Midbrain (tissue), 1 donor: ENCODE measurements at regions not wholly inside any gene's neighbourhood (a gene's known extent, or its start where the extent isn't known, plus 50 kb on each side); places are given as distances from the start of the nearest gene placed in this dataset.
"Not testable (repeated sequence)": the region's sequence is repeated elsewhere in the genome, so short reads cannot be mapped to it uniquely, and the experiment has no call there.

Experiments
- DNase-seq: peaks from one replicate; lab custom pipeline; 2025; lab: John Stamatoyannopoulos, UW

GRCh38 chr11:106152013-106152412, 74.6 kb downstream of the AASDHPPT start:
- DNase-seq, result no peak

DNA sequence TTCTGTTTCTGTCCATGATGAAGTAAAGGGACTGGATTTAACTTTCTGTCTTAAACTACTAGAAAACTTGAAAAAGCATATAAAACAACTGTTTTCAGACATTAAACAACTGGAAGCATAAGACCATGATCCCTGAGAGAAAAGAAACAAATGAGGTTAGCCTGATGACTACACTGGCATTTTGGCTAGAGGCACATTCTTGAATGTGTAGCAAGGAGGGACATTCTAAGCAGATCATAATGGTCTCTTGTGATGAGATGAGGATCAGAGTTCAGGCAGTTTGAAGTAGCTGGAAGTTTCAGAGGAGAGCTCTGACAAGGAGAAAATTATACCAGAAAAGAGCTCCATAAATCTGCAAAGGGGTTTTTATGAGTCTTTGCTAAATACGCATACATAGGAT, 75.4 kb downstream of the AASDHPPT start:
- DNase-seq, result no peak

DNA sequence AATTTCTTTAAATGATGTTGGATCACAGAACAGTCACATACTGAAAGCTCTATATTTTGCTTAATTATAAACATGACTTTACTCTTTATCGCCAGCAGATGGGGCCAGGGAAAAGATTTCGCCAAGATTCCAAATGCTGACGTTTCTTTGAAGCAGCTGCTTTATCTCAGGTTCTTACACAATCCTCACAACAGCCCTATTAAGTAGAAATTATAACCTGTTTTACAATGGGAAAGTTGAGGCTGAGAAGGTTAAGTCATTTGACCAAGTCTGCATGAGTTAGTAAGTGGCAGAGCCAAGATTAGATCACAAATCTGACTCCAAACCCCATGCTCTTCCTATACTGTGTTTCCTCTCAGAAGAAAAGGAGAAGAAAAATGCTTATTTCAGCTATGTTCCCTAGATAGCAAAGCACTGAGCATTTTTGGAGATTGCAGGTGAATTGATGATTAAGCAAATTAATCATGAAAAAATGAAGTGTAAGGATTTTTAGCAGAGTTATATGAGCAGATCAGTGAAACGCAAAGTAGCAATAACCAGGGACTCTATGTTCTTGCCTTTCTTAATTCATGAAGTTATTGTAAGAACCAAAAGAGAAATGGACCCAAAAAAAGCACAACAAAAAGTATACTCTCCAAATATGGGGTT, 79.0 kb downstream of the AASDHPPT start:
- peak; percentile 16 for DNase-seq

DNA sequence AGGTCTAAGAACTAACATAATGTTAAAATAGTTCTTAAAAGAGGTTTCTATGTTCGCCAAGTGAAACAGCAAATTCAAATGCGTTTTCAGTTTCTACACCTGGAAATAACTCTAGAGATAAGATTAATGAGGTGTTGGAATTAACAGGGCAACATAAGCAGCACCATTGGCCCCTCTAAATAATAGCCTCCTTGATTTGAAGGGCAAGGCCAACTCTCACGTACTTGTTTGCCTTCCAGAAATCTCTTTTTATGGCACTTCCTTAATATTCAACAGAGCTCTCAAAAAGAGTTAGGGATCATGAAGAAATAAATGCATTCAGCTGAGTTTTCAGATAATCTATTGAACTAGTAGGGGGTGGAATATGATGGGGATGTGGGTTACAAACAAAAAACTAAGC, 80.9 kb downstream of the AASDHPPT start:
- no peak for DNase-seq

DNA sequence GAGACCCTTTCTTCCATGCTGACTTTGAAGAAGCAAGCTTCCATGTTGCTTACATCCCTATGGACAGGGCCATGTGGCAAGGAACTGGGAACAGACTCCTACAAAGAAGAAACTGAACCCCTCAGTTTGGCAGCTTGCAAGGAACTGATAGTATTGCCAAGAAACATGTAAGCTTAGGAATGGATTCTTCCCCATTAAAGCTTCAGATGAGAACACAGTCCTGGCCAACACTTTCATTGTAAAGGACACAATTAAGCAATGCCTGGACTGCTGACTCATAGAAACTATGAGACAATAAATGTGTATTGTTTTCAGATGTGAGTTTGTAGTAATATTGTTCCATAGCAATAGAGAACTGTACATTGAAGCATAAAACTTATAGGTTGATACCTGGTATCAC, 82.4 kb downstream of the AASDHPPT start:
- no peak for DNase-seq

DNA sequence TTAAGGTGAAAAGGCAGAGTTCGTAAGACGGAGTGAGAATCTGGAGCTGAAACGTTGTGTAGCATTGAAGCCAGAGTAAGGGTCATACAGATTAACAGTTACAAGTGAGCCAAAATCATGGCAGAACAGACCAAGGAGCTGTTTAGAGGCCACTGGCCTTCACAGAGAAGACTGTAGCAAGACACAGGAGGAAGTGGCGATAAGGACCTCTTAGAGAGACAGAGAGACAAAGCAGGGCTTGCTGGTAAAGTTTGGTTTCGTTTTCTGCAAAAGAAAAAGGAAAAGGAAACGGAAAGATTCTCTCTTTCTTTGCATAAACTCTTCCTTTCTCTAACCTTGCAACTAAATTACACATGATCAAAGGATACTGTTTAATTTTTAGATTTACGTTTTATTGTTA, 83.0 kb downstream of the AASDHPPT start:
- DNase-seq, result no peak

GRCh38 chr11:106161775-106162634, 84.5 kb downstream of the AASDHPPT start:
- DNase-seq, result no peak

- DNase-seq, result no peak
These were observed 89.6 kb downstream of the AASDHPPT start for GRCh38 chr11:106167085-106167484.

DNA sequence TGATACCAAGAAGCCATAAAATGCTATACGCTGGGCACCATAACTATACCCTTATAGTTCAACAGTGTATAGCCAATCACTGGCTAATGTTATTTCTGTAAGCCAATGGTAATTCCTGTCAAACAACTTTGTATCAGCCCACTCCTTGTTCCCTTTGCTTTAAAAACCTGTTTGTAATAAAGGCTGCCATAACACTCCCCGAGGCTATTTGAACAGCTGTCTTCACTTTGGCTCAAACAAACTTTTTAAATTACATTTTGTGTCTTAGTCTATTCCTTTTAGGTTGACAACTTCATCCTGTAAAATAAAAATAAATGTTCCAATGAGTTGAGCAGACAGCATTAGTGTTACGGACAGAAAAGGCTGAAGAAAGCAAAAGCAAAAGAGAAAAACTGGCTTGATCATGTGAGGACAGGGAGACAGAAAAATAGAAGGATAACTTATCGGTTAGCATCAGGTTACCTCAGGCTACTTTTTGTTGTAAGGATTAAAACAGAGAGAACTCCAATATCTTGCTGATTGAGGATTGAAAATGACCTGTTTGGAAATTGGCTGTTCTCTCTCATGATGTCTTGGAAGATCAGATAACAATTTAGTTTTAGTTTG, 95.0 kb downstream of the AASDHPPT start:
- DNase-seq, result no peak

GRCh38 chr11:106173291-106173690, 95.8 kb downstream of the AASDHPPT start:
- DNase-seq, result no peak

GRCh38 chr11:106174003-106174402, 96.5 kb downstream of the AASDHPPT start:
- not testable (repeated sequence) for DNase-seq

GRCh38 chr11:106176817-106177216, 99.4 kb downstream of the AASDHPPT start:
- DNase-seq, result no peak

DNA sequence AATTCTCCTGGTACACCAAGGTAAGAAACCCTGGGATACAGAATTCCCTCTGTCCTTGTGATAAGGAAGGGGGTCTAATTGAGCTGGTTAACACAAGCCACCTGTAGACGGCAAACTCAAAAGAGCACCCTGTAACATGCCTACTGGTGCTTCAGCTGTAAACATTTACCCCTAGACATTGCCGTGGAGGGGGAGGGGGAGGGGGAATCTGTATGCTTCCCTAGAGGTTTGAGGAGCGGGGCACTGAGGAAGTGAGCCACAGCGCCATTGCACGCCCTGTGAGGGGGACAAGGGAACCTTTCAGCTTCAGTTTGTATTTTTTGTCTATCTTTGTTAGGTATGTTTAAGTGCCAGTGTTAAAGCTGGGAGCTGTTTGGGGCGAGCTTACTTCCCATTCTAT, 99.8 kb downstream of the AASDHPPT start:
- DNase-seq, result no peak

DNA sequence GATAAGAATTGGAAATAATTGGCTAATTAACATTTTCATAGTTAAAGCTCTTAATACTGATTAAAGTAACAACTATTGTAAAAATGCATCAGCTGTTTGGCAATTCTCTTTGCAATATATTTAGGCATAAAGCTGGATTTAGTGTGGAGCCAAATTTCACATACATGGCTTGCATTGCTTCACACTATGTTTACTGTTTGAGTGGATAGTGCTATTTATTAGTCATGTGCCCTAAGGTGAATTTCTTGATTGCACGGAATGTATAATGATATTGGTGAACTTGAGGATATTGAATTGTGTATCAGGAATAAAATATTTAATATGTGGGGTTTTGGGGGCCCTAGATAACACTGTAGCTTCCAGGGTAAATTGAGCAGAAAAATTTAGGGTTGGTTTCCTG, 100.9 kb downstream of the AASDHPPT start:
- no peak for DNase-seq

GRCh38 chr11:106179048-106179447, 101.6 kb downstream of the AASDHPPT start:
- DNase-seq, result no peak

DNA sequence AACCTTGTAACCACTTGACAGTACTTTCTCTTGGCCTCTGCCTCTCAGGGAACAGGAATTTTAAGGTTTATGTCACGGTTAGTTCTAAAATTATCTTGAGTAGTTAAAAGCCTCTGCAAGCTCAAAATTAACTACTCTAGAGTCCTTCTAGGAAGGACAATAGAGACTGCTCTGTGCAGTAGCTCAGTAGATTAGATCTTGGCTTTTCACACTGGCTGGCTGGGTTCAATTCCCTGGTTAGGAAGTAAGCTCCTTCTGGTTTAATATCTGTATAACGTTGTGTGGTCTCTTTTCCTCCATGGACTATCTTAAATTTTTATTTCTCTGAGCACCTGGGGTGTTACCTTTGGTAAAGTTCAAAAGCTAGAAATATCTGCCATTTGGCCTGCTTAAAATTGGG, 109.2 kb downstream of the AASDHPPT start:
- no peak for DNase-seq

GRCh38 chr11:106187860-106188456, 110.5 kb downstream of the AASDHPPT start:
- no peak for DNase-seq

- DNase-seq, result no peak
These were observed 116.5 kb downstream of the AASDHPPT start for GRCh38 chr11:106193956-106194355.

DNA sequence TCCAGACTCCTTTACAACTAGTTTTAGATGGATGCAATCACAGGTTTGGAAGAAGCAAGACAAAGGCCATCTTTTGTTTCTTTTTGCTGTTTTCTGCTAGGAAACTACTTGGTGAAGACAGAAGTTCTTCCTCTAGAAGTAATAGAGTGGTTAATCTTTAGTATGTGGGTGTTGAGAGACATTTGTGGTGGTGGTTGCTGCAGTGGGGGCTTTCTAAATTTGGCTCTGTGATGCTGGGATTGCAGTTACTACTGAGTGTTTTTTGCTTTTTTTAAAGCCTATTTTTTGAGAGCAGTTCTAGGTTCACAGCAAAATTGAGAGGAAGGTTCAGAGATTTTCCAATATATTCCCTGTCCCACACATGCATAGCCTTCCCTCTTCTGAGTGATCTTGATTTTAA, 120.0 kb downstream of the AASDHPPT start:
- DNase-seq, result no peak

DNA sequence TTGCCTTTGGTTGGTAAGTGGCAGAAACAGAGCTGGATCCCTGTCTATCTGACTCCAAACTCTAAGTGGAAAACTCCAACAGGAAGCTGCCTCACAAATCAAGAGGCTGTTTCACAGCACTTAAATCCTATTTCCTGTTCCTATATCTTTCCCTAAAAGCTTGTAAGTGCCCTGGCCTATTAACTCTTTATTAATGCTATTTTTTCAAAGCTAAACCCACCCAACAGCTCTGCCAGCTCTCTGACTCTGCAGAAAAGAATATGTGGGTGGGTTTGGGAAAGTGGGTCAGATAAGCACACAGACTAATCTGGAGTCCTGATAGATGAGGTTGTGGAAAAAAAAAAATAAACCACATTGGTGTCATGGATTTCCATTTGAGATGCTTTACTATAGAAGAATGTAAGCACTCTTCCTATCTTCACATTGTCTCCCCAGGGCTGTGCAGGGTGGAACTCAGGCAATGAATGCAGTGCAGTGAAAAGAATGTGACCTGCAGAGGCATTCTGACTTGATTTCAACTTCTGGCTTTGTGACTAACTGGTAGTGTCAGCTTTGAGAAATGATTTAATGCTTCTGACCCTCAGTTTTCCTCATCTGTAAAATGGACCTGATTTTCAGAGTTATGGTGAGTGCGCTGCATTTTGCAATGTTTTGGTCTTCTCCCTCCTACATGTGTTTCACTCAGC, 125.6 kb downstream of the AASDHPPT start:
- DNase-seq, result no peak

DNA sequence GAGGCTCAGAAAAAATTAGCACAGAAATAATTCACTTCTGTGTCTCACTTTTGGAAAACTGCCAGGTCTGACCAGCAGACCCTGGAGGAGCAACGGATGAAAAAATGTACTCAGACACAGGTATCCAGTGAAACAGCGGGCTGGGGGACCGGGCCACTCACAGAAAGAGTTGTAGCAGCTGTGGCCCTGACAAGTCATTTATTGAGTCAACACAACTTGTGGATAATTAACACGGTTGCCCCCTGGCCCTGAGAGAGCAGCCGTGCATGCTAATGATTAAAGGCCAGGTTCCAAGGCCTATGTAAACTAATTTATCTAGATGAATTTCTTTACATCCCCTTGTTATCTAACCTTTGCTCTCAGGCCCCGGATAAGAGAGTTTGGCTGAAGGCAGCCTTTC, 131.3 kb downstream of the AASDHPPT start:
- DNase-seq, result no peak

GRCh38 chr11:106212081-106212480, 134.6 kb downstream of the AASDHPPT start:
- no peak for DNase-seq
